ENCODE measurements at regions not wholly inside any gene's neighbourhood (a gene's known extent, or its start where the extent isn't known, plus 50 kb on each side); places are given as distances from the start of the nearest gene placed in this dataset.

- TF ChIP-seq CTCFL (IDR thresholded peaks at IDR 0.05; ENCODE audit: borderline replicate concordance, insufficient read depth, low read depth, low read length, poor library complexity, severe bottlenecking), result no peak
- no peak for TF ChIP-seq SAP30 (IDR thresholded peaks at IDR 0.05; ENCODE audit: borderline replicate concordance, insufficient read depth, low read depth, low read length, poor library complexity, severe bottlenecking)
- no peak for TF ChIP-seq MCM7 (IDR thresholded peaks at IDR 0.05)
- no peak for TF ChIP-seq ZNF146 (CRISPR knock-in tag; IDR thresholded peaks at IDR 0.05; ENCODE audit: unreplicated experiment)
- no peak for TF ChIP-seq HEY1 (CRISPR knock-in tag; IDR thresholded peaks at IDR 0.05; ENCODE audit: borderline replicate concordance)
- TF ChIP-seq GABPA (tag; conservative IDR thresholded peaks at IDR 0.05; ENCODE audit: low read depth), result no peak
- no peak for TF ChIP-seq PHF8 (IDR thresholded peaks at IDR 0.05; ENCODE audit: borderline replicate concordance, low read length)
Measured at GRCh38 chr3:40843851-40844548, 319.2 kb downstream of the ZNF621 start (continued).

- no TSS peak for BruUV-seq (replicated peaks)
- H3K9ac ChIP-seq (ENCODE audit: insufficient read depth in 1 of 2, low read depth in 2 of 2, low read length in 2 of 2), result no peak overlapping the region
- no peaks in the 10 kb centered on the region for H3K9me1 ChIP-seq (ENCODE audit: control insufficient read depth, insufficient read depth, low read length)
- no peak for TF ChIP-seq GTF2A2 (tag; IDR thresholded peaks at IDR 0.05)
- TF ChIP-seq ETV5 (CRISPR knock-in tag; IDR thresholded peaks at IDR 0.05; ENCODE audit: low read depth), result no peak
- in situ Hi-C loops (cut with MboI), result no loop called here
- H3K9me3 ChIP-seq (replicated peaks; ENCODE audit: control insufficient read depth, insufficient read depth, low read depth, low read length), result no peaks in the 10 kb centered on the region
- POLR2A ChIA-PET, result no interaction called here
- no peak for FAIRE-seq
- no peak overlapping the region for H2AFZ ChIP-seq (ENCODE audit: low read depth, low read length)
- no peak overlapping the region for H3K27ac ChIP-seq (ENCODE audit: extremely low read depth, low read depth, low read length)
- H3K4me2 ChIP-seq (ENCODE audit: insufficient read depth, low read length), result no peak overlapping the region
- H3K36me3 ChIP-seq (ENCODE audit: control insufficient read depth, insufficient read depth, low read length), result no peaks in the 10 kb centered on the region
- no peak for DNase-seq (ENCODE audit: extremely low read depth in 1 of 4, low spot score in 3 of 4)
- no peaks in the 10 kb centered on the region for H3K79me2 ChIP-seq (ENCODE audit: control insufficient read depth, insufficient read depth, low read length)
- H3K4me3 ChIP-seq, result no peak overlapping the region
- H4K20me1 ChIP-seq (replicated peaks; ENCODE audit: control insufficient read depth, insufficient read depth, low read length), result no peaks in the 10 kb centered on the region
- CTCF ChIA-PET (ENCODE audit: low intra/inter-chr PET ratio), result no interaction called here
- intact Hi-C loops (cut with micrococcal nuclease), result no loop called here
- no peak for ATAC-seq
- WGBS (ENCODE audit: insufficient coverage, low coverage, missing lambda C conversion rate), result 0% methylated on average over 2 of the region's 2 CpGs
- no peaks in the 10 kb centered on the region for H3K4me1 ChIP-seq (replicated peaks in 1 of 2; ENCODE audit: control insufficient read depth in 2 of 2, insufficient read depth in 2 of 2, low read length in 2 of 2)
- peaks cover 0 to 3% of the 10 kb centered on the region in 2 experiments; a peak in 2 of 5 replicates for H3K27me3 ChIP-seq (ENCODE audit: control insufficient read depth in 2 of 2, insufficient read depth in 2 of 2, low read length in 2 of 2)
Measured at GRCh38 chr3:40844896-40845295, 320.1 kb downstream of the ZNF621 start.
